HUES48 (cell line): ENCODE measurements at regions not wholly inside any gene's neighbourhood (a gene's known extent, or its start where the extent isn't known, plus 50 kb on each side); places are given as distances from the start of the nearest gene placed in this dataset.

Experiments used
- H3K27ac ChIP-seq: one replicate; pipeline ENCODE4 v1.7.0; 2013; ENCODE audit warnings: low read depth, low read length, inconsistent platforms
- H3K27me3 ChIP-seq: 2 replicates; pipeline ENCODE4 v1.6.1; 2013; ENCODE audit warnings: mild to moderate bottlenecking, low read length; ENCODE audit not compliant: control insufficient read depth, insufficient read depth
- H3K36me3 ChIP-seq: 2 replicates; pipeline ENCODE4 v1.6.1; 2013; ENCODE audit warnings: low read length; ENCODE audit not compliant: control insufficient read depth, insufficient read depth
- H3K4me1 ChIP-seq: 2 replicates; pipeline ENCODE4 v1.6.1; 2013; ENCODE audit warnings: mild to moderate bottlenecking, low read length; ENCODE audit not compliant: control insufficient read depth, insufficient read depth
- H3K4me3 ChIP-seq: 2 replicates; pipeline ENCODE4 v1.5.1; 2013; ENCODE audit warnings: mild to moderate bottlenecking, low read depth, low read length
- H3K9ac ChIP-seq: 2 replicates; pipeline ENCODE4 v1.6.1; 2013; ENCODE audit warnings: mild to moderate bottlenecking, low read depth, low read length, moderate library complexity
- H3K9me3 ChIP-seq: 2 replicates; pipeline ENCODE4 v1.6.1; 2013; ENCODE audit warnings: low read length; ENCODE audit not compliant: control insufficient read depth, insufficient read depth

DNA sequence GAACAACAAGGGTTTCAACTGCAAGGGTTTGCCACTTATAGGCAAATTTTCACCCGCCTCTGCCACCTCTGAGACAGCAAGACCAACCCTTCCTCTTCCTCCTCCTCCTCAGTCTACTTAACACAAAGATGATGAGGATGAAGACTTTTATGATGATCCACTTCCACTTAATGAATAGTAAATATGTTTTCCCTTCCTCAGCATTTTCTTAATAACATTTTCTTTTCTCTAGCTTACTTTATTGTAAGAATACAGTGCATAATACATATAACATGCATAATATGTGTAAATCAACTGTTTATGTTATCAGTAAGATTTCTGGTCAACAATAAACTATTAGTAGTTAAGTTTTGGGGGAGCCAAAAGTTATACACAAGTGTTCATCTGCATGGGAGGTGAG lies 77.4 kb downstream of the KLF15 start:
- Histone ChIP-seq H3K9ac (no peak overlapping the region), H3K9me3 (no peaks in the 10 kb centered on the region), H3K27ac (no peak overlapping the region), H3K4me3 (no peak overlapping the region), H3K36me3 (no peaks in the 10 kb centered on the region), H3K4me1 (no peaks in the 10 kb centered on the region), H3K27me3 (0 out of 2 replicates have a peak, but pooled peaks cover 3% of the 10 kb centered on the region)

DNA sequence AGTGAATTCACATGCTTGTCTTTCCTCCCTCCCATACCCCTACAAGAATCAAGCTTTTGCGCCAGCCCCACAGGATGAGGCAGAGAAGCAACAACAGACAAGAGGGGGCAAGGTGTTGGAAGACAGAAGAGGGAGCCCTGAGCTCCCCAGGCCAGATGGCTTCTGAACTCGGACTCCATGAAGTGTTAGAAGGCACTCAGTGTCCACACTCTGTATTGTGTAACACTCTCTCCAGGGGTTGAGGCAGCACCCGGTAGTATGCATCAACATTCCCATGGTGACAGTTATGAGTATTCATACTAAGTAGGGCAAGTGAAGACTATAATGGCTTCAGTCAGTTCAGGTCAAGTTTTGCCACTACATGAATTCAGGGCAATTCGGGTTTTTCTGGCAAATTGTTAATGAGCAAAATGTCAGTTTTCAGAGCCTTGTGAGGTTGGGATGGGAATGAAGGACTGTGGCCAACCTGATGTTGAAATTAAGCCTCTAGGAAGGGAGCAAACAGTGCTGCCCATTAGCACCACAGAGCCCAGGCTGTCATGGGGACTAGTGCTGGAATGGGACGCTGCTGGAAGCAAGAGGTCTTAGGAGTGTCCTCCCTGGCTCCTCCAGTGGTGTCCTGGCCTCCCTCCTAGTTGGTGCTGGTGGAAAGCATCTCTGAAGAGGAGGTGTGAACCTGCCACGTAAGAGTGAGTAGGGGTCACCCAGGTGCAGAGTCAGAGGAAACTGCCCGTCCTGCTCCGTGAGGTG lies 79.4 kb downstream of the KLF15 start:
- Histone ChIP-seq H3K27ac (no peak overlapping the region), H3K9me3 (no peaks in the 10 kb centered on the region), H3K4me3 (no peak overlapping the region), H3K4me1 (no peaks in the 10 kb centered on the region), H3K9ac (no peak overlapping the region), H3K27me3 (0 out of 2 replicates have a peak, but pooled peaks cover 3% of the 10 kb centered on the region), H3K36me3 (no peaks in the 10 kb centered on the region)

DNA sequence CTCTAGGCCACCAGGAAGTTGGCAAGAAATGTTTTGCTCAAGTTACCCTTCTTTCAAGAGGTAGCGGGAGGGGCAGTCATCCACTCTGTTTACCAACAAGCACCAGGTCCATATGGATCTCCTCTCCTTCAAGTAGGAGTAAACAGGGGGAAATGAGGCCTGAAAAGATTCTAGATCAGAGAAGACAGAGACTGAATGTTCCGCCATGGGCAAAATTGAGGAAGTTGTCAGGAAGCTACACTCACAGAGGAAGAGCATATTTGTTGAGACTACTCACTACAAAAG lies 81.6 kb downstream of the KLF15 start:
- H3K36me3 ChIP-seq, result no peaks in the 10 kb centered on the region
- H3K4me3 ChIP-seq, result no peak overlapping the region
- H3K27me3 ChIP-seq, result 0 out of 2 replicates have a peak, but pooled peaks cover 3% of the 10 kb centered on the region
- H3K9me3 ChIP-seq, result no peaks in the 10 kb centered on the region
- no peak overlapping the region for H3K27ac ChIP-seq
- no peaks in the 10 kb centered on the region for H3K4me1 ChIP-seq
- H3K9ac ChIP-seq, result no peak overlapping the region

DNA sequence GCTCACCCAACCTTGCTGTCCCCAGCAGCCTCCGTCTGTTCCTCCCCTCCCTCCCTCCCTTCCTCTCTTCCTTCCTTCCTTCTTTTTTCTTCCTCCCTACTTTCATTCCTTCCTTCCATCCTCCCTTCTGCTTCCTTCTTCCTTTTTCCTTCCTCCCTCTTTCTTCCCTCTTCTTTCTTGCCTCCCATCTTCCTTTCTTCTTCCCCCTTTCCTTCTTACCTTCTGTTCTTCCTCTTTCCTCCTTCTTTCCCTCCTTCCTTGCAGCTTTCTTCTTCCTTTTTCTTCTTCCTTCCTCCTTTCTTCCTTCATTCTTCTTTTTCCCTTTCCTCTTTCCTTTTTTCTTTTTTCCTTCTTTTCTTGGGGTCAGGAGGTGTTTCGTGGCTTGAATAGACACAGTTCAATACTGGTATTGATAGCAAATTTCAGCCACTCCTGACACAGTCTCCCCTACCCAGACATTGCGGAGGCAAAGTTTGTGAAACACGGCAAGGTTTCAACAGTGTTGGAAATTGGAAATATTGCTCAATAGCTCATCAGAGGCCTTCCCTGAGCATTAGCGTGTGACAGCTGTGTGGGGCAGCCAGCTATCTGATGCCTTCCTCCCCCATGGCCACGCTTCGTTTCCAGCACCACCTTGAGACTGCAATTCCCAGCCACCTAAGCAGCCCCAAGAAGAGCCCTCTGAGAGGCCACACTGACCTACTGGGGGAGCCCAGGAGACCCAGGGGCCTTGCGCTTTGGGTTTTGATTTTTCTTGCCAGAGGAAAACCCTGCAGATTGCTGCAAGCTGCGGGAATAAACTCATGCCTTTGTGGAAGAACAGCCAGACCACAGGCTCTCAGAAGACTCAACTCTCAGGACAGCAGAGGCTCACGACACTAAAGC lies 82.2 kb downstream of the KLF15 start:
- Histone ChIP-seq H3K9ac (no peak overlapping the region), H3K27ac (no peak overlapping the region), H3K27me3 (0 out of 2 replicates have a peak, but pooled peaks cover 3% of the 10 kb centered on the region), H3K4me1 (no peaks in the 10 kb centered on the region), H3K9me3 (no peaks in the 10 kb centered on the region), H3K36me3 (no peaks in the 10 kb centered on the region), H3K4me3 (no peak overlapping the region)

DNA sequence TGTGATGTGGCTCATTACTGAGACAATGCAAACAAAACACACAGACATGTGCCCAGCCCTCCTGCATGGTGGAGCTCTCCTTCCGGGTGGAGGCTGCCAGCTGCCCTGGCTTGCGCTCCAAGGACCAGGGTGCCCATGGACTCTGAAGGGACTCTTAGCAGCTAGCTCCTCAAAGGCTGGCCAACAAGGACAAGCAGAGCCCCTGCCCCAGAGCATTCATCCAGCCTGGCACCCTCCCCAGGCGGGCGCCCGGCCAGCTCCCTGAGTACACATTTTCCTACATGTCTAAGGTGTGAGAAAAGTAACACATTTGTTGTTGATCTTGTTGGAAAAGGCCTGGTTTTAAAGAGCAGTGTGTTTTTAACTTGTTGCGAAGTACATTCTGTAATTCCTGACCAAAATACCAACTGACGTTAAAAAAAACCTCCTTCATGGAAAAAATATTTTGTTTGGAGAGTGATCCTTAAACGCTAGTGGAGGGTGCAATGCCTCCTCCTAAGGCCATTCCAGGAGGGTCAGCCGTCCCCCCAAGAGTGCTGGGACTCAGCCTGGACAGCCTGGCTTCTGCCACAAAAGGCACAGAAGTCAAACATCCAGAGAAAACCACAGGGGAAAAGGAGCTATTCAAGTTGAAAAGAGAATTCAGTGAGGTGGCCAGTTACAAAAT lies 86.9 kb downstream of the KLF15 start:
- no peak overlapping the region for H3K4me3 ChIP-seq
- no peaks in the 10 kb centered on the region for H3K36me3 ChIP-seq
- H3K27ac ChIP-seq, result no peak overlapping the region
- no peak overlapping the region for H3K9ac ChIP-seq
- peaks cover 19% of the 10 kb centered on the region for H3K4me1 ChIP-seq
- peaks cover 15% of the 10 kb centered on the region for H3K27me3 ChIP-seq
- no peaks in the 10 kb centered on the region for H3K9me3 ChIP-seq

DNA sequence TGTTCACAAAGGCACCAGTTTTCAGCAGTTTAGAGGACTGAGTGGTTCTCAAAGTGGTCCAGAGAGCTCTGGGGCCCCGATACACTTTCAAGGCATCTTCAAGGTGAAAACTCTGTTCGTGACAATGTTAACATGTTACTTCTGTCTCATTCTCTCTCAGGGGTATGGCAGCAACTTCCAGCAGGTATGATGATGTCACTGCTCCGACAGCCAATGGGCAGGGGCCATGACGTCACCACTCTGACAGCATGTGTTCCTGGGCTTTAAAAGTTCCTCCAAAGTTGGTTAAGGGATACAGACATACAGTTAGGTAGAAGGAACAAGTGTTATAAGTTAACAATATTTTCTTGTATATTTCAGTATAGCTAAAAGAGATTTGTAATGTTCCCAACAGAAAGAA lies 87.9 kb downstream of the KLF15 start:
- H3K9me3 ChIP-seq, result no peaks in the 10 kb centered on the region
- no peak overlapping the region for H3K4me3 ChIP-seq
- H3K27me3 ChIP-seq, result peaks cover 15% of the 10 kb centered on the region
- H3K27ac ChIP-seq, result no peak overlapping the region
- no peaks in the 10 kb centered on the region for H3K36me3 ChIP-seq
- no peak overlapping the region for H3K9ac ChIP-seq
- peaks cover 25% of the 10 kb centered on the region for H3K4me1 ChIP-seq

DNA sequence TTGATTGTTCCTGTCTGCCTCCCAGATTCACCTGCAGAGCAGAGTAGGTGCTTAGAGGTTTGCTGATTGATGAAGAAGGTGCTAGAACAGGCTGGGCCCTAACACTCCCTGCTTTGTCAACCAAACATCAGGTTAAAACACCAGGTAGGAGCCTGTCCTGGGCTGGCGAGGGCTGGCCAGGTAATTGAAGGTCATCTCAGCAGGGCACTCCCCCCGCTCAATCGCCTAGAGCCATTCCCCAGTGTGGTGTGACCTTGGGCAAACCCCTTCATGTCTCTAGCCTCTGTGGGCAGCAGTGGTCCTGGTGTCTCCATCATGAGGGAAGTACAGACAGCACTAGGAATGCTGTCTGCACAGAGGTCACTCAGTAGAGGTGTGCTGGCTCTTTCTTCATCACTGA lies 88.3 kb downstream of the KLF15 start:
- Histone ChIP-seq H3K27me3 (peaks cover 15% of the 10 kb centered on the region), H3K27ac (no peak overlapping the region), H3K36me3 (no peaks in the 10 kb centered on the region), H3K9me3 (no peaks in the 10 kb centered on the region), H3K4me1 (peaks cover 25% of the 10 kb centered on the region), H3K4me3 (no peak overlapping the region), H3K9ac (no peak overlapping the region)

DNA sequence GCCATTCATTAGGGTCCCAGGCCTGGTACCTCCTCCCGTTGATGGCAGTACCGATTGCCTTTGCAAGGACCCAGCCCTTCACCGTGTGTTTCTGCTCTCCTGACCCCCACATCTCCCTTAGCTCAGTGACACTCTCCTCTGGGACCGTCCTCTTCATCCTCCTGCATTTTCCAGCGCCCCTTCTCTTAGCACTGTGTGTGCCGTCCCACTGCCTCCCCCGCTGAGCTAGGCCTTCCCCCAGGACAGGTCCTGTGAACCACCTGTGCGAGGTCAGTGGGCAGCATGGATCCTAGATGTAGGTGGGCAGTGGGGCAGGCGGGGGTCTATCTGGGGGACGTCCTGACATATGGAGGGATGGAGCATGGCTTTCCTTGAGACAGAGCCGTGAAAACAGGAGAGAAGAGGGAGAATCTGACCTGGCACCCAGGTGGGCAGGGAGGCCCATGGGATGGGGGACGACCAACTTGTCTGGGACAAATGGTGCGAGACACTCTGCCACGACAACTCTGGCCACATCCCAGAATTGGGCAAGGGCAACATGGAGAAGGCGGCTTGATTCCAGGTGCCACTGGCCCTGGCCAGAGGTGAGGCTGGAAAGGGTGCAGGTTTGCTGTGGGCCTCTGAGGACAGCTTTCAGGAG lies 87.7 kb upstream of the ALDH1L1 start:
- H3K4me1 ChIP-seq, result peaks cover 25% of the 10 kb centered on the region
- no peak overlapping the region for H3K9ac ChIP-seq
- peak overlapping the region; percentile 57 for H3K4me3 ChIP-seq
- no peaks in the 10 kb centered on the region for H3K36me3 ChIP-seq
- H3K27me3 ChIP-seq, result peaks cover 15% of the 10 kb centered on the region
- H3K27ac ChIP-seq, result peak overlapping the region; percentile 78
- no peaks in the 10 kb centered on the region for H3K9me3 ChIP-seq

DNA sequence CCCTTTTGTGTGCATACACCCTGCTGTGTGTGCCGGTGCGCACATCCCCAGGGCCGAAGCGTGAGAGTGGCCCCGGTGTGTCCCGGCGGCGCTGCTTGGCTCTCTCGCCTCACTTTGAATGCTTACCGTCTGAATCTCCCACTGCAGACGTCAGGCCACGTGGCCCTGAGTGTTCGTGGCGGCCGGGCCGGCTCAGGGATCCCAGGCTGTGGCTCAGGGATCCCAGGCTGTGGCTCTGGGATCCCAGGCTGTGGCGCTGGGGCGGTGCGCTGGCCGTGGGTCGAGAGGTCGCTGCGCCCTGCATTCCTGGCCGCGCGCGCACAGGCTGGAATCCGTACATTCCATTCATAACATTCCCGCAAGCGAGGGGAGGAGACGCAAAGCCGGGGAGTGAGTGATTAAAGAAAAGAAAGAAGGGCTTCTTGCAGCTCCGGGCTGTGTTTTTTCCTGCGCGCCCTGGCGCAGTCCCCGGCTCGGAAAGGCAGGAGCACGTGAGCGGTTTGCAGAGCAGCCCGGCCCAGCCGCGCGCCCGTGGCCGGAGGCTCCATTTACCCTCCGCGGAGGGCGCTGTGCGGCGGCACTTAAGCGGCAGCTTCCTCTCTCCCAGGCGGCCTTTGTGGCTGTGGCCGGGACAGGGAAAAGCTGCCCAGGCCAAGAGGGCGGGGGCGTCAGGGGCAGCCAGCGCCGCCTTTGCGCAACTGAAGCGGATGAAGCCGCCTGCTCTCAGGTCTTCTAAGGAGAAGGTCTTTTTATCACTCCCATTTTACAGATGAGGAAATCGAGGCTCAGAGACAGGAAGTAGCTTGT lies 87.0 kb upstream of the ALDH1L1 start:
- peaks cover 15% of the 10 kb centered on the region for H3K27me3 ChIP-seq
- H3K4me3 ChIP-seq, result peak overlapping the region; percentile 57
- no peaks in the 10 kb centered on the region for H3K36me3 ChIP-seq
- H3K9me3 ChIP-seq, result no peaks in the 10 kb centered on the region
- peaks cover 25% of the 10 kb centered on the region for H3K4me1 ChIP-seq
- peak overlapping the region; percentile 66 for H3K9ac ChIP-seq
- H3K27ac ChIP-seq, result peak overlapping the region; percentile 78

DNA sequence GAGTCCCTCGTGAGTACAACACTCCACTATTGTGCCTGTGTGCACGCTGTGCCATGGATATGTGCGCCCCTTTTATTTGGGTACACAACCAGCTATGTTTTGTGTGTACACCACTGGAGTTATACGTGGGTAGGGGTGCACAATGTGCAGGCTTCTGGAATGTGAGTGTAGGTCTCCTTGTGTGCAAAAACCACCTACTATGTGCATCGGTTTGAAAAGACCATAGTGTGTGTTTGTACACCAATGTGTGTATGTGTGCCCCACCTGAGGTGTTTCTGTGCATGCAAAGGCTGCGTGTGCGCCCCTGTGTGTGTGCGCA lies 86.4 kb upstream of the ALDH1L1 start:
- Histone ChIP-seq H3K27me3 (peaks cover 15% of the 10 kb centered on the region), H3K27ac (peak overlapping the region; percentile 78), H3K9me3 (no peaks in the 10 kb centered on the region), H3K4me3 (peak overlapping the region; percentile 57), H3K36me3 (no peaks in the 10 kb centered on the region), H3K9ac (peak overlapping the region; percentile 66; the same call in 1 of the 2 replicates), H3K4me1 (peaks cover 25% of the 10 kb centered on the region)
